Keratinocyte (primary cell): ENCODE measurements at regions not wholly inside any gene's neighbourhood (a gene's known extent, or its start where the extent isn't known, plus 50 kb on each side); places are given as distances from the start of the nearest gene placed in this dataset.

Experiments used
- DNase-seq: peaks from one replicate; pipeline ENCODE4 v3.0.0-alpha.2; 2011; ENCODE audit warnings: low read depth, missing footprints, low spot score
- FAIRE-seq: peaks from 2 replicates; lab custom pipeline; 2011; peaks lifted over from hg19 to GRCh38; lab: Jason Lieb, UNC
- H2AFZ ChIP-seq: 2 replicates; pipeline ENCODE4 v1.6.0; 2012; ENCODE audit warnings: low read length, control low read depth, inconsistent platforms; ENCODE audit not compliant: control insufficient read depth
- H3K27ac ChIP-seq: 2 replicates; pipeline ENCODE4 v1.5.1; 2011; ENCODE audit warnings: low read length; ENCODE audit not compliant: control insufficient read depth, insufficient read depth
- H3K27me3 ChIP-seq: 3 replicates; pipeline ENCODE4 v1.6.0; 2011; ENCODE audit warnings: low read length; ENCODE audit not compliant: control insufficient read depth, insufficient read depth; ENCODE audit errors: extremely low read depth
- H3K36me3 ChIP-seq, 2 experiments: 2 replicates in 1 of 2; 3 replicates in 1 of 2; pipeline ENCODE4 v1.5.1; 2011; ENCODE audit warnings: low read length in 2 of 2, mild to moderate bottlenecking in 1 of 2; ENCODE audit not compliant: control insufficient read depth in 2 of 2, insufficient read depth in 2 of 2; ENCODE audit errors: extremely low read depth in 1 of 2
- H3K4me1 ChIP-seq: 3 replicates; pipeline ENCODE4 v1.5.1; 2011; ENCODE audit warnings: low read length; ENCODE audit not compliant: control insufficient read depth, insufficient read depth; ENCODE audit errors: extremely low read depth
- H3K4me2 ChIP-seq: 3 replicates; pipeline ENCODE4 v1.6.0; 2011; ENCODE audit warnings: low read depth, low read length; ENCODE audit not compliant: control insufficient read depth, insufficient read depth; ENCODE audit errors: extremely low read depth
- H3K4me3 ChIP-seq, 3 experiments: fragments of 200-600 bp in 1 of 3; sonication (generic) in 1 of 3; 2 replicates in 2 of 3; 3 replicates in 1 of 3; pipeline ENCODE4 v1.5.1; 2011 to 2016; ENCODE audit warnings: low read length in 3 of 3, mild to moderate bottlenecking in 3 of 3, control low read depth in 2 of 3, inconsistent platforms in 1 of 3, low read depth in 1 of 3, mixed read lengths in 1 of 3, mixed run types in 1 of 3, moderate library complexity in 1 of 3; ENCODE audit not compliant: control insufficient read depth in 2 of 3, insufficient read depth in 2 of 3; ENCODE audit errors: extremely low read depth in 1 of 3
- H3K79me2 ChIP-seq: 2 replicates; pipeline ENCODE4 v1.6.0; 2012; ENCODE audit warnings: low read length; ENCODE audit not compliant: control insufficient read depth, insufficient read depth
- H3K9ac ChIP-seq: 3 replicates; pipeline ENCODE4 v1.6.0; 2011; ENCODE audit warnings: low read length; ENCODE audit not compliant: control insufficient read depth, insufficient read depth; ENCODE audit errors: extremely low read depth
- H3K9me1 ChIP-seq: 3 replicates; pipeline ENCODE4 v1.6.0; 2011; ENCODE audit warnings: low read length; ENCODE audit not compliant: control insufficient read depth, insufficient read depth; ENCODE audit errors: extremely low read depth
- H3K9me3 ChIP-seq: 2 replicates; pipeline ENCODE4 v1.5.1; 2012; ENCODE audit warnings: low read depth, low read length; ENCODE audit not compliant: control insufficient read depth
- H4K20me1 ChIP-seq: 3 replicates; pipeline ENCODE4 v1.6.0; 2011; ENCODE audit warnings: low read length; ENCODE audit not compliant: control insufficient read depth, insufficient read depth; ENCODE audit errors: extremely low read depth
- CTCF ChIP-seq, 3 experiments: IDR thresholded peaks in 1 of 3; conservative IDR thresholded peaks in 1 of 3; optimal IDR thresholded peaks in 1 of 3; 2 replicates in 2 of 3; 3 replicates in 1 of 3; pipeline versions ENCODE3 to v1.5.1; 2011; ENCODE audit warnings: low read length in 3 of 3, mild to moderate bottlenecking in 3 of 3, moderate library complexity in 2 of 3, control low read depth in 1 of 3, inconsistent platforms in 1 of 3; ENCODE audit not compliant: insufficient read depth in 2 of 3; ENCODE audit errors: extremely low read depth in 1 of 3
- EZH2 ChIP-seq: IDR thresholded peaks from one replicate; pipeline ENCODE4 v1.6.1; 2012; ENCODE audit warnings: inconsistent platforms, mild to moderate bottlenecking, low read length, moderate library complexity
- dilution Hi-C: fragments of 300-500 bp; cut with MboI; formaldehyde crosslinking; loops from one replicate; pipeline ENCODE4 v1.7.0; 2020; ENCODE audit warnings: low sequenced_read_pairs; ENCODE audit not compliant: extremely low pct_ligation_motif_present

- Histone ChIP-seq H3K9ac (no peak overlapping the region), H3K4me2 (no peak overlapping the region), H3K4me3 (no peak overlapping the region), H3K79me2 (no peaks in the 10 kb centered on the region), H2AFZ (no peak overlapping the region), H3K9me3 (no peaks in the 10 kb centered on the region), H3K36me3 (no peaks in the 10 kb centered on the region), H4K20me1 (no peaks in the 10 kb centered on the region), H3K27ac (no peak overlapping the region), H3K4me1 (no peaks in the 10 kb centered on the region), H3K27me3 (no peaks in the 10 kb centered on the region), H3K9me1 (no peaks in the 10 kb centered on the region)
- TF ChIP-seq EZH2 (no peak), CTCF (optimal IDR thresholded peaks at IDR 0.05 in 1 of 3, IDR thresholded peaks at IDR 0.05 in 1 of 3, conservative IDR thresholded peaks at IDR 0.05 in 1 of 3; ENCODE audit: extremely low read depth in 1 of 3, insufficient read depth in 2 of 3, low read length in 3 of 3) (no peak)
- dilution Hi-C loops, result no loop called here
- FAIRE-seq (no peak), DNase-seq (no peak)
Measured at GRCh38 chr11:37995886-37996285, 1397.8 kb upstream of the RAG2 start.

GRCh38 chr11:37988031-37988430, 1390.0 kb upstream of the RAG2 start:
- Histone ChIP-seq H3K9me1 (no peaks in the 10 kb centered on the region), H3K36me3 (no peaks in the 10 kb centered on the region), H3K79me2 (no peaks in the 10 kb centered on the region), H3K4me2 (peak overlapping the region; percentile 41), H3K27ac (no peak overlapping the region), H3K4me1 (no peaks in the 10 kb centered on the region), H3K27me3 (no peaks in the 10 kb centered on the region), H2AFZ (peak overlapping the region; percentile 59), H4K20me1 (no peaks in the 10 kb centered on the region), H3K9me3 (no peaks in the 10 kb centered on the region), H3K4me3 (no peak overlapping the region), H3K9ac (no peak overlapping the region)
- DNase-seq, result no peak
- dilution Hi-C loops, result no loop called here
- TF ChIP-seq EZH2, result no peak
- TF ChIP-seq CTCF (optimal IDR thresholded peaks at IDR 0.05 in 1 of 3, IDR thresholded peaks at IDR 0.05 in 1 of 3, conservative IDR thresholded peaks at IDR 0.05 in 1 of 3; ENCODE audit: extremely low read depth in 1 of 3, insufficient read depth in 2 of 3, low read length in 3 of 3), result no peak
- FAIRE-seq, result no peak
